Smooth muscle cell (in vitro differentiated cells): ENCODE measurements at regions not wholly inside any gene's neighbourhood (a gene's known extent, or its start where the extent isn't known, plus 50 kb on each side); places are given as distances from the start of the nearest gene placed in this dataset.

ENCODE experiments used
- DNase-seq: peaks from one replicate; lab custom pipeline; 2025; ENCODE audit not compliant: unreplicated experiment; lab: John Stamatoyannopoulos, UW
- H2AFZ ChIP-seq: fragments of 200-600 bp; sonication (generic); 2 replicates; pipeline ENCODE4 v1.6.0; 2016; ENCODE audit warnings: antibody characterized with exemption, low read depth, mild to moderate bottlenecking
- H3F3A ChIP-seq: fragments of 200-600 bp; sonication (generic); 2 replicates; pipeline ENCODE4 v1.6.0; 2017; ENCODE audit warnings: antibody characterized with exemption, low read depth
- H3K27ac ChIP-seq: fragments of 200-600 bp; sonication (generic); 2 replicates; pipeline ENCODE4 v1.5.1; 2016; ENCODE audit warnings: low read depth, mild to moderate bottlenecking
- H3K27me3 ChIP-seq: fragments of 200-600 bp; sonication (generic); 2 replicates; pipeline ENCODE4 v1.6.1; 2016; ENCODE audit warnings: low read depth, mild to moderate bottlenecking
- H3K36me3 ChIP-seq: fragments of 200-600 bp; sonication (generic); 2 replicates; pipeline ENCODE4 v1.5.1; 2016; ENCODE audit warnings: low read depth
- H3K4me1 ChIP-seq: fragments of 200-600 bp; sonication (generic); 2 replicates; pipeline ENCODE4 v1.5.1; 2016; ENCODE audit warnings: low read depth
- H3K4me2 ChIP-seq: fragments of 200-600 bp; sonication (generic); 2 replicates; pipeline ENCODE4 v1.6.0; 2016; ENCODE audit warnings: mild to moderate bottlenecking
- H3K4me3 ChIP-seq: fragments of 200-600 bp; sonication (generic); 2 replicates; pipeline ENCODE4 v1.5.1; 2016; ENCODE audit warnings: mild to moderate bottlenecking
- H3K79me2 ChIP-seq: fragments of 200-600 bp; sonication (generic); 2 replicates; pipeline ENCODE4 v1.6.0; 2016; ENCODE audit warnings: low read depth, mild to moderate bottlenecking
- H3K9ac ChIP-seq: fragments of 200-600 bp; sonication (generic); 2 replicates; pipeline ENCODE4 v1.6.0; 2016; ENCODE audit warnings: low read depth
- H3K9me3 ChIP-seq: fragments of 200-600 bp; sonication (generic); replicated peaks from 2 replicates; pipeline ENCODE4 v1.5.1; 2016; ENCODE audit warnings: low read depth
- H4K20me1 ChIP-seq: fragments of 200-600 bp; sonication (generic); 2 replicates; pipeline ENCODE4 v1.6.0; 2016; ENCODE audit warnings: low read depth
- WGBS: methylation state at CpG from one replicate; pipeline ENCODE4 v1.1.7; 2016; ENCODE audit warnings: low lambda C conversion rate; 5-methylcytosine and 5-hydroxymethylcytosine counted together
- TF ChIP-seq, protein P1 (sequence below): fragments of 200-600 bp; sonication (generic); IDR thresholded peaks from 2 replicates; pipeline ENCODE4 v1.5.1; 2017; ENCODE audit warnings: borderline replicate concordance, mild to moderate bottlenecking, antibody characterized with exemption; ENCODE audit not compliant: insufficient read depth, poor library complexity, severe bottlenecking

DNA sequence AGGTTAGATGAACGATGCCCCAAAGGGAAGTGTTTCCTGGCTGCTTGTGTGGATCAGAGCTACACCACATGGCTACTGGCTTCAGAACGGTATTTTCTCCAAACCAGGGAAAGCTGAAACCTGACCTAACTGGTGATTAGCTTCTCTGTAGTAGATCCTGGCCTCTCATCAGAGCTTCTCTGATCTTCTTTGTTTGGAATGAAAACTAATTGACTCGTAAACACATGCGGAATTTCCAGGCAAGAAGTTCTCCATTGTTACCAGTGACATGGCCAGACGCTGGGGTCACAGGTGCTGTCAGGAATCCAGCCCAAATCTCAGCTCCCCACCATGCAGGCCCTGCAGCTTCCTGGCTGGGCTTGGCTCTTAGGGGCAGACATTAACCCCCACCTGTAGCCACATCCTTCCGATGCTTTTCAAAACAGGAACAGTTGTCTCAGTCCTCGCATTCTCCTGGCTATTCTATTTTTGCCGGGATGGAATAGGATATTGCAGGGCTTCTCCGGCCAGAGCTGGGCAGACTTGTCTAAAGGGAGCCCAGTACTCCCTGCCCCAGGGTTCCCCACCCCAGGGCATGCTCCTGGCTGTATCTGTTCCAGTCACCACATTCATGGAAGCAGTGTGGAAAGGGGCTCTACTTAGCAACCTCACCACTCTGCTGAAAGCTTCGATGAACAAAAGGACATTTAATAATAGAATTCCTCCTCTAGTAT, 305.4 kb upstream of the F9 start:
- TF ChIP-seq, protein P1, sequence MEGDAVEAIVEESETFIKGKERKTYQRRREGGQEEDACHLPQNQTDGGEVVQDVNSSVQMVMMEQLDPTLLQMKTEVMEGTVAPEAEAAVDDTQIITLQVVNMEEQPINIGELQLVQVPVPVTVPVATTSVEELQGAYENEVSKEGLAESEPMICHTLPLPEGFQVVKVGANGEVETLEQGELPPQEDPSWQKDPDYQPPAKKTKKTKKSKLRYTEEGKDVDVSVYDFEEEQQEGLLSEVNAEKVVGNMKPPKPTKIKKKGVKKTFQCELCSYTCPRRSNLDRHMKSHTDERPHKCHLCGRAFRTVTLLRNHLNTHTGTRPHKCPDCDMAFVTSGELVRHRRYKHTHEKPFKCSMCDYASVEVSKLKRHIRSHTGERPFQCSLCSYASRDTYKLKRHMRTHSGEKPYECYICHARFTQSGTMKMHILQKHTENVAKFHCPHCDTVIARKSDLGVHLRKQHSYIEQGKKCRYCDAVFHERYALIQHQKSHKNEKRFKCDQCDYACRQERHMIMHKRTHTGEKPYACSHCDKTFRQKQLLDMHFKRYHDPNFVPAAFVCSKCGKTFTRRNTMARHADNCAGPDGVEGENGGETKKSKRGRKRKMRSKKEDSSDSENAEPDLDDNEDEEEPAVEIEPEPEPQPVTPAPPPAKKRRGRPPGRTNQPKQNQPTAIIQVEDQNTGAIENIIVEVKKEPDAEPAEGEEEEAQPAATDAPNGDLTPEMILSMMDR, result no peak
- no peaks in the 10 kb centered on the region for H3K27me3 ChIP-seq
- no peak overlapping the region for H3K4me3 ChIP-seq
- WGBS, result 51% methylated on average over 10 of the region's 10 CpGs
- H4K20me1 ChIP-seq, result no peaks in the 10 kb centered on the region
- no peaks in the 10 kb centered on the region for H3K9me3 ChIP-seq
- no peak overlapping the region for H3K27ac ChIP-seq
- no peaks in the 10 kb centered on the region for H3F3A ChIP-seq
- H3K9ac ChIP-seq, result no peak overlapping the region
- no peak for DNase-seq
- H3K4me2 ChIP-seq, result no peak overlapping the region
- no peaks in the 10 kb centered on the region for H3K79me2 ChIP-seq
- H3K4me1 ChIP-seq, result no peaks in the 10 kb centered on the region
- H2AFZ ChIP-seq, result no peak overlapping the region
- H3K36me3 ChIP-seq, result no peaks in the 10 kb centered on the region

DNA sequence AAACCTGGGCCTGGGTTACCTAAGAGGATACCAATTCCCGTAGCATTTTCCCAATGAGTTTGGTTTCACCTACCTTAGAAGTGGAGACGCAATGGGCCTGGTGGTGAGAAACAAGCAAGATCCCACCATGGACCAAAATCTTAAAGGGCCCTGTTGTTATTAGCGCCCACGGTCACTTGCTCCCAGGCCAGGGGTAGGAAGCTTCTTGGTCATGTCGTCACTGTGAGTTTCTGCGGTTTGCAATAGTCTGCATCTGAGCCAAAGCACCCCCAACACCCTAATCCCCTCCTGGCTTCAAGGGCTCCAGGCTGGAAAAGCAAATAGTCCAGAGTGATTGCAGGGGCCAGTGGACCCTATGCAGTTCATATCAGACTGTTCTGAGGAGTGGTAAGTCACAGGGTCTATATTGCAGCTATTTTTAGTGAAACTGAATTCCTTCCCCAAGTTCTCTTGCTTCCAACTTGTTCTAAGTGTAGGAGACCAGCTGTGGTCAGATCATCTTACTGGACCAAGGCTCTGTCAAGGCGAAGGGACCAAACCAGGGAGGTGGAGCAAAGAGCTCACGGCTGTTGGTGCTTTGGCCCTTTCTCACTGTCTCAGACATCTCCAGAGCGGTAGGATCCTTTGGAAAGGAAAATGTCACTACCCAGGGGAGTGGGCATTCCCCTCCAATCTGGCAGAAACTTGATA, 307.9 kb upstream of the F9 start:
- Histone ChIP-seq H3K27ac (no peak overlapping the region), H3K36me3 (no peaks in the 10 kb centered on the region), H2AFZ (no peak overlapping the region), H3K4me3 (no peak overlapping the region), H3K9ac (no peak overlapping the region), H3K79me2 (no peaks in the 10 kb centered on the region), H3K4me1 (no peaks in the 10 kb centered on the region), H4K20me1 (no peaks in the 10 kb centered on the region), H3K27me3 (no peaks in the 10 kb centered on the region), H3K4me2 (no peak overlapping the region), H3F3A (no peaks in the 10 kb centered on the region), H3K9me3 (no peaks in the 10 kb centered on the region)
- TF ChIP-seq, protein P1, result no peak
- WGBS, result 78% methylated on average over 9 of the region's 9 CpGs
- DNase-seq, result no peak

DNA sequence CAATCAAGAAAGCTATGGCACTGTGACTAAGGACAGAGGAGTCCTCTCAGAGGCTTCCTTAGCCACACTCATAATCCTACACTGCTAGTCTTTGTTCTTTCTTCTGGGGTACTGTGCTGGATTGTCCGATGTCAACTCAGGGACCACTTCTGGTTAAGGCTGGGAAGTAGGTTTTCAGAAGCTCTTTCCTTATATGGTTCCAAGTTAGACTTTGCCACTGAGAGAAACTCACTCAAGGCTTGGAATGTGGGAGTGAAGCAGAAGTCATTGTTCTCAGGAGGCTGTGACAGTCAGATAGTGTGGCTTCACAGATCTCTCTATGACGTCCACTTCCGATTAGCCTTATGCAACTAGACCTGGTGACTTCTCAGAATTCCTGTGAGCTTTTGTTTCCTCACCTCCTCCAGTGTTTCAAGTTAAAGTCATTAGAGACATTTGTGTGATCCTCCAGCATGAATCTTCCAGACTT, 317.3 kb upstream of the F9 start:
- no peaks in the 10 kb centered on the region for H3K4me1 ChIP-seq
- H3K36me3 ChIP-seq, result no peaks in the 10 kb centered on the region
- TF ChIP-seq, protein P1, result no peak
- no peaks in the 10 kb centered on the region for H3K79me2 ChIP-seq
- H3K9ac ChIP-seq, result no peak overlapping the region
- H3K27me3 ChIP-seq, result no peaks in the 10 kb centered on the region
- no peak overlapping the region for H3K4me3 ChIP-seq
- no peak overlapping the region for H3K4me2 ChIP-seq
- H2AFZ ChIP-seq, result no peak overlapping the region
- H4K20me1 ChIP-seq, result no peaks in the 10 kb centered on the region
- WGBS, result 68% methylated on average over 3 of the region's 3 CpGs
- no peaks in the 10 kb centered on the region for H3F3A ChIP-seq
- DNase-seq, result no peak
- no peak overlapping the region for H3K27ac ChIP-seq
- no peaks in the 10 kb centered on the region for H3K9me3 ChIP-seq
